ENCODE measurements at regions not wholly inside any gene's neighbourhood (a gene's known extent, or its start where the extent isn't known, plus 50 kb on each side); places are given as distances from the start of the nearest gene placed in this dataset.

- no peak for DNase-seq (ENCODE audit: low spot score)
- TF ChIP-seq, protein P1, sequence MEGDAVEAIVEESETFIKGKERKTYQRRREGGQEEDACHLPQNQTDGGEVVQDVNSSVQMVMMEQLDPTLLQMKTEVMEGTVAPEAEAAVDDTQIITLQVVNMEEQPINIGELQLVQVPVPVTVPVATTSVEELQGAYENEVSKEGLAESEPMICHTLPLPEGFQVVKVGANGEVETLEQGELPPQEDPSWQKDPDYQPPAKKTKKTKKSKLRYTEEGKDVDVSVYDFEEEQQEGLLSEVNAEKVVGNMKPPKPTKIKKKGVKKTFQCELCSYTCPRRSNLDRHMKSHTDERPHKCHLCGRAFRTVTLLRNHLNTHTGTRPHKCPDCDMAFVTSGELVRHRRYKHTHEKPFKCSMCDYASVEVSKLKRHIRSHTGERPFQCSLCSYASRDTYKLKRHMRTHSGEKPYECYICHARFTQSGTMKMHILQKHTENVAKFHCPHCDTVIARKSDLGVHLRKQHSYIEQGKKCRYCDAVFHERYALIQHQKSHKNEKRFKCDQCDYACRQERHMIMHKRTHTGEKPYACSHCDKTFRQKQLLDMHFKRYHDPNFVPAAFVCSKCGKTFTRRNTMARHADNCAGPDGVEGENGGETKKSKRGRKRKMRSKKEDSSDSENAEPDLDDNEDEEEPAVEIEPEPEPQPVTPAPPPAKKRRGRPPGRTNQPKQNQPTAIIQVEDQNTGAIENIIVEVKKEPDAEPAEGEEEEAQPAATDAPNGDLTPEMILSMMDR (IDR thresholded peaks at IDR 0.05; ENCODE audit: unreplicated experiment): no peak
- H3K36me3 Mint-ChIP-seq (ENCODE audit: low read depth, unreplicated experiment): no peaks in the 10 kb centered on the region
- no peaks in the 10 kb centered on the region for H3K27me3 Mint-ChIP-seq (ENCODE audit: unreplicated experiment)
- H3K4me3 Mint-ChIP-seq (ENCODE audit: unreplicated experiment): no peak overlapping the region
- no peak overlapping the region for H3K27ac Mint-ChIP-seq (ENCODE audit: unreplicated experiment)
- no peaks in the 10 kb centered on the region for H3K9me3 Mint-ChIP-seq (ENCODE audit: unreplicated experiment)
- peaks cover 3% of the 10 kb centered on the region for H3K4me1 Mint-ChIP-seq (ENCODE audit: unreplicated experiment)
Measured at GRCh38 chr12:20206410-20206809, 161.9 kb upstream of the PDE3A start.

DNA sequence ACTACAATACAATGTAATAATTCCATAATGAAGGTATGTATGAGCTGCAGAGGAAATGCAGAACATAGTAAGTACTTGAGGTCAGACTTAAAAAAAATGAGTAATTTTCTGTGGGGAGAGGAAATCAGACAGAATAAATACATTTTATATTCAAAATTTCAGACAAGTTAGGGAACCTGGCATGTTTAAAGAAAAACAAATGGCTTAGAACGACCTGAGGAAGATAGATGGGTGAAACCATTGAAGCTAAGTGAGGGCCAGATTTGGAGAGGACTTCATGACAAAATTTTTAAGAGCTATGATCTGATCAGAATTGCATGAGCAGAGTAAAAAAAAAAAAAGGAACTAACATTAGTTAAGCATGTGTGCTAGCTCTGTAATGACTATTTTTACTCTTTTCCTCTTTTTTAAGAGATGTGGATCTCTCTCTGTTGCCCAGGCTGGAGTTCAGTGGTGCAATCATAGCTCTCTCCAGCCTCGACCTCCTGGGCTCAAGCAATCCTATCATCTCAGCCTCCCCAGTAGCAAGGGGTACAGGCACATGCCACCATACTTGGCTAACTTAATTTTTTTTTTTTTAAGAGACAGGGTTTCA, 157.6 kb upstream of the PDE3A start:
- no peak for DNase-seq (ENCODE audit: low spot score)
- H3K27ac Mint-ChIP-seq (ENCODE audit: unreplicated experiment): no peak overlapping the region
- H3K4me1 Mint-ChIP-seq (ENCODE audit: unreplicated experiment): peaks cover 12% of the 10 kb centered on the region
- H3K27me3 Mint-ChIP-seq (ENCODE audit: unreplicated experiment): no peaks in the 10 kb centered on the region
- H3K9me3 Mint-ChIP-seq (ENCODE audit: unreplicated experiment): no peaks in the 10 kb centered on the region
- H3K36me3 Mint-ChIP-seq (ENCODE audit: low read depth, unreplicated experiment): no peaks in the 10 kb centered on the region
- TF ChIP-seq, protein P1 (IDR thresholded peaks at IDR 0.05; ENCODE audit: unreplicated experiment): no peak
- no peak overlapping the region for H3K4me3 Mint-ChIP-seq (ENCODE audit: unreplicated experiment)

- Mint-ChIP-seq H3K27ac (ENCODE audit: unreplicated experiment) (no peak overlapping the region), H3K4me3 (ENCODE audit: unreplicated experiment) (no peak overlapping the region), H3K36me3 (ENCODE audit: low read depth, unreplicated experiment) (no peaks in the 10 kb centered on the region), H3K4me1 (ENCODE audit: unreplicated experiment) (peaks cover 12% of the 10 kb centered on the region), H3K9me3 (ENCODE audit: unreplicated experiment) (no peaks in the 10 kb centered on the region), H3K27me3 (ENCODE audit: unreplicated experiment) (no peaks in the 10 kb centered on the region)
- TF ChIP-seq, protein P1 (IDR thresholded peaks at IDR 0.05; ENCODE audit: unreplicated experiment): no peak
- DNase-seq (ENCODE audit: low spot score): no peak
Measured at GRCh38 chr12:20211541-20211940, 156.8 kb upstream of the PDE3A start.

DNA sequence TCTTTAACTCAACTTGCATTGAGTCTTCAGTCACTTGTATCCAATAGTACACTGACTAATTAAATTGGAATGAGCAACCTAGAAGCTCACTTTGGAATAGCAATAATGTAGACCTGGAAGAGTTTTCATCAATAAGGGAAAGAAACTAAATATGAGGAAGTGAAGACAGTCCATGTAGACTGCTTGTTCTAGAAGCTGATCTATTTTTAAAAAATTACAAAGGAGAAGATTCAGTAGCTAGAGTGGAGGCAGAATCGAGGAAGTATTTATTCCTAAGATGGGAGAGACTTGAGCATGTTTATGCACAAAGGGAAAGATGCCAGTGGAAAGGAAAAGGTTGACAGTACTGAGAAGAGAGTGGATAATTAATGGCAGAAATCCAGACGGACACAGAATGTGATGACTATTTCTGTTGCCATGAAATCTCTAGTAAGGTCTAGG, 156.3 kb upstream of the PDE3A start:
- H3K36me3 Mint-ChIP-seq (ENCODE audit: low read depth, unreplicated experiment): no peaks in the 10 kb centered on the region
- H3K9me3 Mint-ChIP-seq (ENCODE audit: unreplicated experiment): no peaks in the 10 kb centered on the region
- no peaks in the 10 kb centered on the region for H3K27me3 Mint-ChIP-seq (ENCODE audit: unreplicated experiment)
- TF ChIP-seq, protein P1 (IDR thresholded peaks at IDR 0.05; ENCODE audit: unreplicated experiment): no peak
- no peak for DNase-seq (ENCODE audit: low spot score)
- no peak overlapping the region for H3K4me3 Mint-ChIP-seq (ENCODE audit: unreplicated experiment)
- peaks cover 12% of the 10 kb centered on the region for H3K4me1 Mint-ChIP-seq (ENCODE audit: unreplicated experiment)
- H3K27ac Mint-ChIP-seq (ENCODE audit: unreplicated experiment): no peak overlapping the region

DNA sequence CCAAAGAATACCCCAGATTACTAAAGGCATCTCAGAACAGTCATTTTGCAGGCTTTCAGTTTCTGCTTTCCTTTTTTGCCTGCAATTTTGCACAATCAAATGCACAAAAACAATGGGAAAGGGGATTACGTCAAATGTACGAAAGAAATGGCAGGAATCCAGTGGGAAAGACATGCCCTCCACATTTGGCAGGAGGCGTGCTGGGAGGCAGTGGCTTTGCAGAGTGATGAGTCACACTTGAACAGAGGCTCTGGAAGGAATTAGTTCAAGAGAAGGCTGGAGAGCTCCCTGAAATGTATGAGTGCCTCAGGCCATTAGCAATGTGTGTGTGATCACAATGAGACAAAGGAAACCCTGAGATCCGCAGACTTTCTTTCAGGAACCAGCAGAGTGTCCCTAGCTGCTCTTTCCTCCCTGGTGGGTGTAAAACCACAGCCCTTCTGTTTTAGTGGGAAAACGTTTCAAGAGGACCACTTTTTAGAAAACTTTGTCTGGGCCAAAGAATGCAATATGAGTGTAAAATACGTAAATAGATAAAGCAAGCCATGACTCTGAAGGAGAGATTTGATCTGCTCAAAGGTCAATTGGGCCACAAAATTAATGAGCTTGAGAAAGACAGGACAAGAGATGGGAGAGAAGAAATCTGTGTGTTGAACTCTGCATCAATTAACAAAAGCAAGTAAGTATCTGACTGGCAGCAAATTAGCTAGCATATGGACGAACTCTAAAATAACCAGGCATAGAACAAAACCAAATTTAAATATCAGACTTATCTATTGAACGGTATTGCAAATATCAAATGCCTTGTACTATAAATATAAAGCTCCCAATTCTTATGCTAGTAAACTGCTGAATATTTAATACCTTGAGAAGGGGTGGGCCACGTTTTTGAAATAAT, 155.4 kb upstream of the PDE3A start:
- DNase-seq (ENCODE audit: low spot score): peak; percentile 36
- TF ChIP-seq, protein P1 (IDR thresholded peaks at IDR 0.05; ENCODE audit: unreplicated experiment): no peak
- no peaks in the 10 kb centered on the region for H3K36me3 Mint-ChIP-seq (ENCODE audit: low read depth, unreplicated experiment)
- H3K4me1 Mint-ChIP-seq (ENCODE audit: unreplicated experiment): peaks cover 12% of the 10 kb centered on the region
- H3K27me3 Mint-ChIP-seq (ENCODE audit: unreplicated experiment): no peaks in the 10 kb centered on the region
- H3K4me3 Mint-ChIP-seq (ENCODE audit: unreplicated experiment): no peak overlapping the region
- no peaks in the 10 kb centered on the region for H3K9me3 Mint-ChIP-seq (ENCODE audit: unreplicated experiment)
- H3K27ac Mint-ChIP-seq (ENCODE audit: unreplicated experiment): peak overlapping the region; percentile 57
